ENCODE measurements at regions not wholly inside any gene's neighbourhood (a gene's known extent, or its start where the extent isn't known, plus 50 kb on each side); places are given as distances from the start of the nearest gene placed in this dataset.

GRCh38 chr4:42729505-42730237, 72.8 kb upstream of the ATP8A1 start:
- TF ChIP-seq CTCF (conservative IDR thresholded peaks at IDR 0.05; ENCODE audit: control insufficient read depth, insufficient read depth, low read depth, low read length): no peak
- no peak overlapping the region for H3K4me3 ChIP-seq (ENCODE audit: control insufficient read depth, low read depth, low read length)
- DNase-seq (ENCODE audit: low read depth): no peak

GRCh38 chr4:42724451-42724850, 67.5 kb upstream of the ATP8A1 start:
- peak; percentile 2 for DNase-seq (ENCODE audit: low read depth)
- no peak for TF ChIP-seq CTCF (conservative IDR thresholded peaks at IDR 0.05; ENCODE audit: control insufficient read depth, insufficient read depth, low read depth, low read length)
- no peak overlapping the region for H3K4me3 ChIP-seq (ENCODE audit: control insufficient read depth, low read depth, low read length)

- H3K4me3 ChIP-seq (ENCODE audit: control insufficient read depth, low read depth, low read length): no peak overlapping the region
- no peak for TF ChIP-seq CTCF (conservative IDR thresholded peaks at IDR 0.05; ENCODE audit: control insufficient read depth, insufficient read depth, low read depth, low read length)
- DNase-seq (ENCODE audit: low read depth): no peak
These were observed 63.6 kb upstream of the ATP8A1 start for GRCh38 chr4:42720533-42720932.

- no peak for TF ChIP-seq CTCF (conservative IDR thresholded peaks at IDR 0.05; ENCODE audit: control insufficient read depth, insufficient read depth, low read depth, low read length)
- no peak for DNase-seq (ENCODE audit: low read depth)
- H3K4me3 ChIP-seq (ENCODE audit: control insufficient read depth, low read depth, low read length): no peak overlapping the region
These were observed 62.4 kb upstream of the ATP8A1 start for GRCh38 chr4:42719257-42719656.

- no peak overlapping the region for H3K4me3 ChIP-seq (ENCODE audit: control insufficient read depth, low read depth, low read length)
- no peak for DNase-seq (ENCODE audit: low read depth)
- no peak for TF ChIP-seq CTCF (conservative IDR thresholded peaks at IDR 0.05; ENCODE audit: control insufficient read depth, insufficient read depth, low read depth, low read length)
These were observed 61.4 kb upstream of the ATP8A1 start for GRCh38 chr4:42718336-42718735.

- DNase-seq (ENCODE audit: low read depth): no peak
- no peak for TF ChIP-seq CTCF (conservative IDR thresholded peaks at IDR 0.05; ENCODE audit: control insufficient read depth, insufficient read depth, low read depth, low read length)
These were observed 60.1 kb upstream of the ATP8A1 start for GRCh38 chr4:42716996-42717395.

More at GRCh38 chr4:42716996-42717395, 60.1 kb upstream of the ATP8A1 start:
- no peak overlapping the region for H3K4me3 ChIP-seq (ENCODE audit: control insufficient read depth, low read depth, low read length)
